Omental fat pad (tissue), 3 donors: ENCODE measurements at regions not wholly inside any gene's neighbourhood (a gene's known extent, or its start where the extent isn't known, plus 50 kb on each side); places are given as distances from the start of the nearest gene placed in this dataset.

Experiments
- ATAC-seq: fragments of 150-250 bp; one replicate; pipeline ENCODE4 v1.9.1; 2016; ENCODE audit warnings: mild to moderate bottlenecking, moderate library complexity; ENCODE audit not compliant: low FRiP score
- DNase-seq: peaks from one replicate; pipeline ENCODE4 v3.0.0-alpha.2; 2019; ENCODE audit warnings: low spot score
- CTCF ChIP-seq, 3 donors: fragments of 450-650 bp; IDR thresholded peaks; one replicate each; pipeline ENCODE4 v1.5.1; 2016 to 2017; ENCODE audit warnings: antibody characterized with exemption in 3 of 3, mild to moderate bottlenecking in 3 of 3, moderate library complexity in 2 of 3

- no peak for TF ChIP-seq CTCF (IDR thresholded peaks at IDR 0.05)
- ATAC-seq (no peak), DNase-seq (no peak)
Measured at GRCh38 chr14:22508662-22509035, 80.4 kb downstream of the DAD1 start.

- no peak for ATAC-seq
- TF ChIP-seq CTCF (IDR thresholded peaks at IDR 0.05) = no peak
- DNase-seq = no peak
Measured at GRCh38 chr14:22508150-22508457, 80.9 kb downstream of the DAD1 start.

DNA sequence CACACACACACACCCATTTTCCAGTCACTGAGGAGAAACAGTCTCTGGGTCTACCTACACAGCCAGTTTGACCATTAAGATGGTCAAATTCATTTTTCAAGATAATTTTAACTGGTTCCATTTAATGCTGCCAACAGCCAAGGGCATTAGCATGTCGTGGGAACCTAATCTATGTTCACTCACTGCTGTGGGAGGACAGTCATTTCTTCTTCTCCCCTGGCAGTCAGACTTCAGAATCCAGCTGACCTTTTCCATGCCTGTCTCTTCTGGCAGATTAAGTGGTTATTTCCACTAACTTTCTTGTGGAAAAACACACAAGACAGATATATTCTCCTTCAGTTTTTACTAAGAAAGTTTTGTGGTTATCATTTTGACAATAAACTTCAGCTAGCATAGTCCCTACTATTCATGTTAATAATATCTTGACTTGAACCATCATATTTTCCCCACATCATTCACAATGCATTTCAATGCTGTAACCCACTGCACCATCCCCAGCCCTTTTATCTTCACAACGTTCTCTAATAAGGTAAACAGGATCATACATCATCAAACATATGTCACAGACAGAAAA, 82.2 kb downstream of the DAD1 start:
- no peak for ATAC-seq
- DNase-seq = no peak
- no peak for TF ChIP-seq CTCF (IDR thresholded peaks at IDR 0.05)

GRCh38 chr14:22506378-22506710, 82.7 kb downstream of the DAD1 start:
- TF ChIP-seq CTCF (IDR thresholded peaks at IDR 0.05) = no peak
- no peak for ATAC-seq
- no peak for DNase-seq

GRCh38 chr14:22505697-22506377, 83.2 kb downstream of the DAD1 start:
- ATAC-seq (no peak), DNase-seq (no peak)
- no peak for TF ChIP-seq CTCF (IDR thresholded peaks at IDR 0.05)

DNA sequence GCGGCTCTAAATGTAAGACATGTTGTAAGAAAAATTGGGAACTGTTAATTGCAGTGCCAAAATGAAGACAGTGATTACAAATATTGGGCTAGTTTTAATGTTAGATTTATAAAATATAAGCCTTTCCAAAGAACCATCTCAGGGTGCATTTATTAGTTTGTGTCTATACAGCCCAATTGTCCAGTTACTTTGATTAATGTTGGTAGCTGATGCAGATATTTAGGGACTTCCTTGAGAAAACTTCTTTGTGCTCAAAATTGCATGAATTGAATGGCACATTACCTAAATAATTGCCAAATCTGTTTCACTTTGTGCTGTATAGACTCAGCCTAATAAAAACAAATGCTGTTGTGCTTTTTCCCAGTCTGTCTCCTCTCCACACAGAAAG, 83.7 kb downstream of the DAD1 start:
- no peak for ATAC-seq
- TF ChIP-seq CTCF (IDR thresholded peaks at IDR 0.05) = no peak
- DNase-seq = no peak

GRCh38 chr14:22502551-22502950, 86.5 kb downstream of the DAD1 start:
- ATAC-seq (no peak), DNase-seq (no peak)
- TF ChIP-seq CTCF (IDR thresholded peaks at IDR 0.05) = no peak
